ENCODE measurements at regions not wholly inside any gene's neighbourhood (a gene's known extent, or its start where the extent isn't known, plus 50 kb on each side); places are given as distances from the start of the nearest gene placed in this dataset.

GRCh38 chr7:340979-341694 lies 51.2 kb downstream of the FOXL3 start:
- Histone ChIP-seq H3K9me3 (no peaks in the 10 kb centered on the region), H3K27ac (no peak overlapping the region), H3K4me3 (no peak overlapping the region), H3K4me1 (no peaks in the 10 kb centered on the region), H3K27me3 (no peaks in the 10 kb centered on the region), H3K36me3 (ENCODE audit: low read depth, missing control alignments) (no peaks in the 10 kb centered on the region)
- no peak for DNase-seq
- intact Hi-C loops (cut with DNase I; ENCODE audit: low total_unique reads): no loop called here
- WGBS, 2 donors: 80 to 87% methylated on average over 28 to 30 of the region's 30 CpGs
- TF ChIP-seq CTCF (IDR thresholded peaks at IDR 0.05): no peak
- TF ChIP-seq POLR2A (IDR thresholded peaks at IDR 0.05): no peak

GRCh38 chr7:341841-342638 lies 52.1 kb downstream of the FOXL3 start:
- no peak overlapping the region for H3K4me3 ChIP-seq
- no peaks in the 10 kb centered on the region for H3K9me3 ChIP-seq
- peak; percentile 66 for DNase-seq
- H3K4me1 ChIP-seq: no peaks in the 10 kb centered on the region
- H3K27me3 ChIP-seq: no peaks in the 10 kb centered on the region
- TF ChIP-seq CTCF (IDR thresholded peaks at IDR 0.05) (no peak), POLR2A (IDR thresholded peaks at IDR 0.05) (no peak)
- intact Hi-C loops (cut with DNase I; ENCODE audit: low total_unique reads): no loop called here
- WGBS, 2 donors: 69 to 76% methylated on average over 20 to 27 of the region's 27 CpGs
- no peak overlapping the region for H3K27ac ChIP-seq
- H3K36me3 ChIP-seq (ENCODE audit: low read depth, missing control alignments): no peaks in the 10 kb centered on the region

GRCh38 chr7:342681-343216 lies 52.8 kb downstream of the FOXL3 start:
- no peak for DNase-seq
- TF ChIP-seq CTCF (IDR thresholded peaks at IDR 0.05) (no peak), POLR2A (IDR thresholded peaks at IDR 0.05) (no peak)
- no peak overlapping the region for H3K4me3 ChIP-seq
- H3K4me1 ChIP-seq: no peaks in the 10 kb centered on the region
- intact Hi-C loops (cut with DNase I; ENCODE audit: low total_unique reads): no loop called here
- WGBS, 2 donors: 85 to 96% methylated on average over 10 of the region's 10 CpGs
- no peaks in the 10 kb centered on the region for H3K9me3 ChIP-seq
- H3K36me3 ChIP-seq (ENCODE audit: low read depth, missing control alignments): no peaks in the 10 kb centered on the region
- no peak overlapping the region for H3K27ac ChIP-seq
- no peaks in the 10 kb centered on the region for H3K27me3 ChIP-seq

- 84% methylated on average over 24 to 33 of the region's 33 CpGs for WGBS, 2 donors
- intact Hi-C loops (cut with DNase I; ENCODE audit: low total_unique reads): no loop called here
- TF ChIP-seq CTCF (IDR thresholded peaks at IDR 0.05): no peak
- no peak for TF ChIP-seq POLR2A (IDR thresholded peaks at IDR 0.05)
- no peak for DNase-seq
- no peaks in the 10 kb centered on the region for H3K27me3 ChIP-seq
- H3K27ac ChIP-seq: no peak overlapping the region
- no peaks in the 10 kb centered on the region for H3K4me1 ChIP-seq
- H3K9me3 ChIP-seq: no peaks in the 10 kb centered on the region
- H3K36me3 ChIP-seq (ENCODE audit: low read depth, missing control alignments): no peaks in the 10 kb centered on the region
- no peak overlapping the region for H3K4me3 ChIP-seq
These were observed 53.4 kb downstream of the FOXL3 start for GRCh38 chr7:343227-343822.
